ENCODE measurements at regions not wholly inside any gene's neighbourhood (a gene's known extent, or its start where the extent isn't known, plus 50 kb on each side); places are given as distances from the start of the nearest gene placed in this dataset.
A peak's percentile ranks its signal among the peaks of the same experiment; 100 is the strongest.

DNA sequence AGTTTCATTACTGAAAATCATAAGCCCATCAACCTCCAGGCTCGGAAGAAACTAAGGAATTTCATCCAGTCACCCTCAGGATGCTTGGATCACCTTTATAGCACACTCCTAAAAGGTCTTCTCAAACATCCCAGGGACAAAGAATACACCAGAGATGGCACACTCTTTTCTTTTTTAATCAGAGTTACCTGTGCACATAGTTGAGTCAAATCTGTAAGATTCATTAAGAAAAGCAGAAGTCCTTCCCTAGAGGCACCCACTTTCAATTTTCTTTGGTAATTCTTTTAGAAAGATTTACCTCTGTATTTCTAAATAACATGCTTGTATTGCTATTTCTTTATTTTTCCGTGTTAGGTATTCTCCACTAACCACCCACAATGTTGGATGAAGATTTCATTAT, 50.6 kb upstream of the IL6 start:
- no peak for DNase-seq

GRCh38 chr7:22675917-22676343, 51.1 kb upstream of the IL6 start:
- DNase-seq, result peak; percentile 21

GRCh38 chr7:22675421-22675820, 51.6 kb upstream of the IL6 start:
- no peak for DNase-seq

DNA sequence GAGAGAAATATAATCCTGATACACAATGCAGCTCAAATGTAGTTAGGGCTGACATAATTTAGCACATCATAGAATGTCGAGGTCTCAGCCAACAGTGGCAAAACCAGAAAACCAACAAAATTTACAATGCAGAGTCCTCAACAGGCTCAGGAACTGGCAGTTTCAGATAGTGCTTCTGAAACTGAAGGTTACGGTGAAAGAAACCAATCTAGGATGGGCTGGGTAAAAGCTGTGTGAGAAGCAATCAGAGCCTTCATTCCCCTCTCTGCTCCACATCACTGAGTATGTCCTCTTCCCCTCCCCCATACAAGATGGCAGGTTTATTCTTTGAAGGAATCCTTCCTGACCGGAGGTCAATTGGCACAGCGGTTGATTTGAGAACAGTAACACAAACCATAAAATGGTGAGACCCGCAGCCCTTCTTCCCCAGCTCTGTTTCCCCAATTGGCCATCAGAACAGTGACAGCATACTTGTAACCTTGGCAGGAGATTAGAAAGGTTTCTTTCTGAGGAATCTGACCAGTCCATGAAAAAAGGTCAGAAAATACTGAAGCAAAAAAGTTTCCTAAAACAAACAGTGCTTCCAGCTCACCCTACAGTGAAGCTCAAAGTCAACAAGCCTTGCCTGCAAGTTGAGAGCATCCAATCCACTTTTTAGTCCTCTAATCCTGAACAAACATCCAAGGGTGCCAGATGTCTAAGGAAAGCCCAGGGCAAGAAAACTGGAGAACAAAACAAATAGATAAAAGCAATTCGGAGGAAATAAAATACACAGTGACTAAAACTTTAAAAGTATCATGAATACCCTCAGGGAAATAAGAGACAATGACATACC, 53.9 kb upstream of the IL6 start:
- DNase-seq, result peak; percentile 78

GRCh38 chr7:22671177-22671879, 55.7 kb upstream of the IL6 start:
- DNase-seq, result no peak

GRCh38 chr7:22670422-22670815, 56.6 kb upstream of the IL6 start:
- DNase-seq, result no peak

DNA sequence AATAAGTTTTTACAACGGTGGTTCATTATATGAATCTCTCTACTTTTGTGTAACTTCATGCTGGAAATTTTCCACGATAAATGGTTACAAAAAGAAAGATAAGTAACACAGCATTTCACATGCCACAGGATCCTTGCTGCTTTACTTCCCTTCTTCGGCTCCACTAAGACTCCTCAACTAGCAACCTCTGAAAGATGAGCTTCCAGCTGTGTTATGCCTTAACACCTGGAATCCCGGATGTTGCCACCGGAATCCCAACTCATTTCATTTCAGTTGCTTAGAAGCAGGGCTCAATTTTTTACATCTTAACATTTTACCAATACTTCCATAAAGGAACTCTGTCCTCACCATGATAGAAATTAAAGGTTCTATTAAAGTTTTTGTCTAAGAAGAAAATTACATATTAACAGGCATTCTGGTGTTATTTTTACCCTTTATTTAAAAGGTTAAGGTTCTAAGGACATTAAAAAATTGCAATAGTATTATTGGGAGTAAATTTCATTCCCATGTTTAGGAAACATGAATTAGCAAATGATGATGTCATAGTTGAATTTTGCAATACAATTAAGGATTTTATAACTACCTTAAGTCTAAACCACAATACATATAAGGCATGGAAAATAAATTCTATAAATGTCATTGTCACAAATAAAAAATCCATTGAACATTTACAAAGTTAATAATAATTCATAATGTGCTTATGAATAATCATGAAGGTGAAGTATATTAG, 57.1 kb upstream of the IL6 start:
- no peak for DNase-seq

DNA sequence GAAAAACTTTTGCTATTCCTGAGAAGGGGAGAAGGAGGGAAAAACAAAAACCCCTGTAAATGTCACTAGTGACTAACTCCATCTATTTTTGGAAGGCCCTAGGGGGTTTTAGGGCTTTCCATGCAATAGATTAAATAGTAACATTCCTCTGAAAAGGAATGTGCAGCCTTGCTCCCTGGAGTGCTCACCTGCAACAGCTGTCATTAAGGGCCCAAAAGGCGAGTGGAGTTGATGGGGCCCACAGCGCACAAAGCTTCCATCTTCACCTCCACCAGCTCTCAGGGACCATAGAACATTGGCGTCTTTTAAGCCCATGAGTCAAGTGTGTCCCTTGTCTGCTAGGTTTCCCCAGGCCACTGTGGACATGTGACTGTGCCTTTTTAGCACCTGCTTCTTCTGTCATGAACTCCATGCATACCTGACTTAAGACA, 58.0 kb upstream of the IL6 start:
- DNase-seq, result no peak

- DNase-seq, result peak; percentile 41
Measured at GRCh38 chr7:22667562-22668239, 59.3 kb upstream of the IL6 start.

GRCh38 chr7:22667187-22667561, 59.8 kb upstream of the IL6 start:
- no peak for DNase-seq

- DNase-seq, result no peak
Measured at GRCh38 chr7:22666732-22667131, 60.3 kb upstream of the IL6 start.

DNA sequence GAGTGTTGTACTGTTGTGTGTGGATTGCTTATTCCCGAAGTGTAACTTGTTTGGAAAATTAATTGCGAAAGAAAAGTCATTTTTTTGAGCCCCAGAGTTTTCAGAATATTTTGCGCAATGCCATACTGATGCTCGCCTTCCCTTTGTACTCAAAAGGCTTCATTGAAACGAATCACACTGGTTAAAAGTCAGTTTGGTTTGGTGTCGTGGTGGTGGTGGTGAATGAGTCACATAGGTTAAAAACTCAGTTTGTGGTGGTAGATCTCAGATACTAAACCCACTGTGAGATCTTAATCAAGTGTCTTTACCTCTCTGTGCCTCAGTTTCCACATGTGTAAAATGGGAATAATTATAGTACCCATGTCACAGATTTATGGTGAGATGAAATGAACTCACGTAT, 61.1 kb upstream of the IL6 start:
- DNase-seq, result no peak

DNA sequence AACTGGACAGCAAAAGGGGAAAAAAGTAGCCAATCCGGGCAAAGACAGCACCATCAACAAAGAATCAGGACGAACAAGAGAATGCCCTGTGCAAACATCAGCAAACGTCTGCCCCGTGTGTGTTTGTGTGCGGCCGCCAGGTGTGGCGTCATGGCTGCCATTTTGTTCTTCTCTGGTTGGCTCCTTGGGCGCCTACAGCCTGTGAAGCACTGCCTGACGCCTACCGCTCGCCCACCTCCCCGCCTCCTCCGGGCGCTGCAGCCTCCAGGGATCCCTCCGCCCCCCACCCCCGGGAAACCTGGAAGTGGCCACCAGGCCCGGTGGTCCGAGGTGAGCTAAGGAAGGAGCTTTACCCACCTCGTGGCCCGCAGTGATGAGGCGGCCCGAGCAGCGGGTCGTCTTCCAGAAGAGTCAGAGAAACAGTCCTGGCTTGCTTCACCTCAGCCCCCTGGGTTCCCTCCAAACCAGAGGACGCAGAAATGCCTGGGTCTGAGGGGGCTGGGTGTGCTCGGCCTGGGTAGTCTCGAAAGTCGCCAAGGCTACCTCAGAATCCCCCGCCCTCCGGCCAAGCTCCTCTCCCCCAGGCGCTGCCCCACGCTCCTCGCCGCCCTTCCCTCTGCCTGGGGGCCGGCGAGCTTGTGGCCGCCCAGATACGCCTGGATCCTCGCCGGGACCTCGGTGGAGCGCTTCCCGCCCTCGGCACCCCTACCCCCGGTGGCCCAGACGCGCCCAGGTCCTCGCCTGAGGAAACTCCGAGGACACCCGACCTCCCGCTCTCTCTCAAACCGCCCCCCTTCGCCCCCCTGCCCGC, 61.8 kb upstream of the IL6 start:
- no peak for DNase-seq

DNA sequence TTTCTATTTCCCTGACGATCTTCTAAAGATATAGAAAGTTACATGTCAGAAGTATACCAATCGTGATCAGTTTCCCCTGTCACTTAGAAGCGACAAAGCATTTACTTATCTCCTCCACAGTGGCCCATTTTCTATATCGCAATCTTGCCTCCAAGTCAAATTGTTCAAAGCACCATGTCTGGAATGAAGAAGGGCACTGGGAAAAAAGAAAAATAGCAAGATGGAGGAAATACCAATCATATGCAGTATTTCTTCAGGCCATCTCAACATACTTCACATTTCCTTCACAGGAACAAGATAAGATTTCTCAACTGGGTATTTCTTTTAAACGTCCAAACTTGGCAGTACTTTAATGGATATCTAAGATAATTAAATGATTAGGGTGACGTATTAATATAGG, 63.3 kb upstream of the IL6 start:
- DNase-seq, result no peak

GRCh38 chr7:22663357-22663718, 63.7 kb upstream of the IL6 start:
- no peak for DNase-seq

DNA sequence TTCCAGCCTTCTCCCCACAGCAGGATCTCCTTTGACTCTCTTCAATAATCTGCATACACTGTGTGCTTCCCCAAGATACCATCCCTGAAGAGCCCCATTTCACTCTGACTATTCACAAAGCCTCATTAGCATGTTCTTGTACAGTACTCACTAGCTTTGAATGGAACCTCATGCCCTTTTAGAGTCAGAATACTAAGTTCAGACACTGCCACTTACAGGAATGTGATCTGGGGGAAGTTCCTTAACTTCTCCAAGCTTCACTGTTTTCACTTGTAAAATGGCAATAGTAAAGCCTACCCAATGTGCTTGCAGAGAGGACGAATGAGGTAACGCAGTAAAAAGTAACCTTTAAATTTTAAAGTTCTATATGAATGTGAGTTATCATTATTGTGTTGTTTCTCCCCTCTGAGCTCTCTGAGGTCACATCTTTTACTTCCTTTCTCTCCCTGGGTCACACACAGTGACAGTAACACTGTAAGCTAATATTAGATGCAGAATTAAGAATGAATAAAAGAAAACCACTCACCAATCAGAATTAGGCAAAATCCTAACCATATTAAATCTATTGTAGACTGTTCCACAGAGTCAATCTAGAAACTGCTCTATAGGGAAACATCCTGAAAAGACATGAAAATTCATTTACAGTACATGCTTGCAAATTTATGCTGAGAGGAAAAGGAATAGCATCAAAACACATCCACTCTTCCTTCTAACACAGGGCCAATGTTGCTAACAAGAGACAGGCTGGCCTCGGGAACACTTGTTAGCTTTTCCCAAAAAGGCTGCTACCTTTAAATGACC, 64.2 kb upstream of the IL6 start:
- no peak for DNase-seq

- DNase-seq, result no peak
Measured at GRCh38 chr7:22662036-22662435, 65.0 kb upstream of the IL6 start.

- peak; percentile 7 for DNase-seq
Measured at GRCh38 chr7:22660732-22661131, 66.3 kb upstream of the IL6 start.

DNA sequence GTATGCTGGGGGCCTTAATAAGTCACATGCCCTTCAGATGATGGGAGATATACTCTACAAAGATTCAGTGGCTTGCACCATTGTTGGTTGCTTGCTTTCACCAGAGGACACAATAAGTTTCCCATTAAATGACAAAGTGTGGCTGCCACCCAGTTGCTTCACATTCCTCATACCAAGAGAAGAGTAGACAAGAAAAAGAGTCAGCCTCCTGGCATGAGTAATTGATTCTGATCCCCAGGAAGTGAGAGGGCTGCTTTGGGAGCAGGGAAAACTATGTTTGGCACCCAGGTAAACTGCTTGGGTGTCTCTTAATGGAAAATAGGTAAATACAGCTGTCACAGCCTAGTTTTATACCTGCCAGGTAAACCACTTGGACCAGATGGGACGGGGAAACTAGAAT, 66.7 kb upstream of the IL6 start:
- DNase-seq, result no peak

DNA sequence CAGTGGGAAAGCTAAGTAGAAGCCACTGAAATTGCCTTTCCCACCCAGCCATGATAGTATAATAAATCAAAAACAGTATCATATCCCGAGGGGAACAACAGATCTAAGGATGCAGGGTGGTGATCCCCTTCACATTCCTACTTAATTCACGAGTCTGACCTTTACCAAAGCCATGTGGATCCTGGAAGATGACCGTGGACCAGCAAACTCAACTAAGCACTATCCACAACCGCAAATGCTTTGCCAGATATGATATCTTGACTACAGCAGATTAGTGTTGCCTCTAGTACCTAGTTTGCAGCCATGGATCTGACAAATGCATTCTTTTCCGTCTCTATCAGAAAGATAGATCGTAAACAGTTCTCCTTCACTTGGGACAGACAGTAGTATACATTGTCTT, 67.3 kb upstream of the IL6 start:
- DNase-seq, result no peak

DNA sequence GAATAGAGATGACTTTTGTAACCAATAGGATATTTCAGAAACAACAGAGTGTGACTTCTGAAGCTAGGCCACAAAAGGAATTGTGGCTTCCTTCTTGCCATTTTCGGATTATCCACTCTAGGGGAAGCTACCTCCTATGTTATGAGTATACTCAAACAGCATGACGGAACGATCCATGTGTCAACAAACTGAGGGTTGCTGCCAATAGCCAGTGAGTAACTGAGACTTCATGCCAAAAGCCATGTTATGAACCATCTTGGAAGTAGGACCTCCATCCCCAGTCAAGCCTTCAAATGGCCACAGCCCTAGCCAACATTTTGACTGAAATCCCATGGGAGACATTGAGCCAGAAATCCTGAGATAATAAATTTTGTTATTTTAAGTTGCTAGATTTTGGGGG, 69.0 kb upstream of the IL6 start:
- DNase-seq, result no peak

- DNase-seq, result no peak
Measured at GRCh38 chr7:22657479-22657878, 69.5 kb upstream of the IL6 start.
